GM12892 (cell line): ENCODE measurements at regions not wholly inside any gene's neighbourhood (a gene's known extent, or its start where the extent isn't known, plus 50 kb on each side); places are given as distances from the start of the nearest gene placed in this dataset.

Experiments
- DNase-seq: peaks from one replicate; pipeline ENCODE4 v3.0.0; 2011; ENCODE audit not compliant: insufficient read length
- FAIRE-seq: peaks from 2 replicates; lab custom pipeline; 2011; peaks lifted over from hg19 to GRCh38; lab: Jason Lieb, UNC
- POLR2A ChIP-seq: IDR thresholded peaks from 2 replicates; pipeline ENCODE4 v1.6.1; 2011; ENCODE audit warnings: low read depth, low read length, control low read depth
- POLR2AphosphoS5 ChIP-seq: IDR thresholded peaks from 2 replicates; pipeline ENCODE4 v1.6.1; 2011; ENCODE audit warnings: low read depth, low read length, control low read depth
- TAF1 ChIP-seq: IDR thresholded peaks from 2 replicates; pipeline ENCODE4 v1.6.1; 2011; ENCODE audit warnings: low read depth, mild to moderate bottlenecking, control low read depth, low read length, borderline replicate concordance

GRCh38 chr3:25289156-25289555, 138.9 kb upstream of the RARB start:
- FAIRE-seq (no peak), DNase-seq (no peak)
- TF ChIP-seq TAF1 (no peak), POLR2AphosphoS5 (no peak), POLR2A (no peak)

GRCh38 chr3:25289663-25290062, 138.4 kb upstream of the RARB start:
- DNase-seq = no peak
- FAIRE-seq = no peak
- no peak for TF ChIP-seq POLR2A
- no peak for TF ChIP-seq POLR2AphosphoS5
- TF ChIP-seq TAF1 = no peak

- TF ChIP-seq POLR2AphosphoS5 (no peak), TAF1 (no peak), POLR2A (no peak)
- FAIRE-seq (no peak), DNase-seq (no peak)
Observed at GRCh38 chr3:25291481-25291905, 136.6 kb upstream of the RARB start.

- DNase-seq (no peak), FAIRE-seq (no peak)
- TF ChIP-seq POLR2A (no peak), POLR2AphosphoS5 (no peak), TAF1 (no peak)
Observed at GRCh38 chr3:25292036-25292435, 136.0 kb upstream of the RARB start.

- DNase-seq (no peak), FAIRE-seq (no peak)
- TF ChIP-seq POLR2AphosphoS5 (no peak), POLR2A (no peak), TAF1 (no peak)
Observed at GRCh38 chr3:25292595-25292994, 135.5 kb upstream of the RARB start.

GRCh38 chr3:25293736-25294135, 134.3 kb upstream of the RARB start:
- DNase-seq (no peak), FAIRE-seq (no peak)
- TF ChIP-seq POLR2AphosphoS5 (no peak), POLR2A (no peak), TAF1 (no peak)

GRCh38 chr3:25294169-25294805, 133.8 kb upstream of the RARB start:
- no peak for TF ChIP-seq TAF1
- DNase-seq (no peak), FAIRE-seq (no peak)

GRCh38 chr3:25297667-25298585, 130.1 kb upstream of the RARB start:
- FAIRE-seq = no peak
- DNase-seq = no peak
- no peak for TF ChIP-seq POLR2AphosphoS5
- TF ChIP-seq POLR2A = no peak
- no peak for TF ChIP-seq TAF1

- DNase-seq = no peak
- TF ChIP-seq POLR2A = no peak
- TF ChIP-seq POLR2AphosphoS5 = no peak
- no peak for TF ChIP-seq TAF1
- FAIRE-seq = no peak
Observed at GRCh38 chr3:25300141-25300540, 127.9 kb upstream of the RARB start.

GRCh38 chr3:25304916-25305315, 123.1 kb upstream of the RARB start:
- FAIRE-seq (no peak), DNase-seq (no peak)
- TF ChIP-seq POLR2A = no peak
- TF ChIP-seq POLR2AphosphoS5 = no peak
- no peak for TF ChIP-seq TAF1

GRCh38 chr3:25306066-25306465, 122.0 kb upstream of the RARB start:
- TF ChIP-seq POLR2A (no peak), TAF1 (no peak), POLR2AphosphoS5 (no peak)
- FAIRE-seq (no peak), DNase-seq (no peak)

- no peak for FAIRE-seq
Observed at GRCh38 chr3:25306705-25307104, 121.4 kb upstream of the RARB start.

More at GRCh38 chr3:25306705-25307104, 121.4 kb upstream of the RARB start:
- no peak for DNase-seq
- TF ChIP-seq POLR2AphosphoS5 (no peak), POLR2A (no peak), TAF1 (no peak)
